H7 (cell line): ENCODE measurements at regions not wholly inside any gene's neighbourhood (a gene's known extent, or its start where the extent isn't known, plus 50 kb on each side); places are given as distances from the start of the nearest gene placed in this dataset.

Source experiments
- DNase-seq: peaks from one replicate; pipeline ENCODE4 v3.0.0; 2012
- H3K27me3 ChIP-seq: 2 replicates; pipeline ENCODE4 v1.6.0; 2011; ENCODE audit warnings: mild to moderate bottlenecking, low read length; ENCODE audit not compliant: control insufficient read depth, insufficient read depth
- H3K36me3 ChIP-seq: replicated peaks from 2 replicates; pipeline ENCODE4 v1.5.1; 2011; ENCODE audit warnings: low read length; ENCODE audit not compliant: control insufficient read depth, insufficient read depth
- H3K4me3 ChIP-seq: 2 replicates; pipeline ENCODE4 v1.5.1; 2011; ENCODE audit warnings: low read depth, mild to moderate bottlenecking, control low read depth, low read length, moderate library complexity; ENCODE audit not compliant: insufficient read depth

- no peak for DNase-seq
- no peaks in the 10 kb centered on the region for H3K27me3 ChIP-seq
- no peaks in the 10 kb centered on the region for H3K36me3 ChIP-seq
- no peak overlapping the region for H3K4me3 ChIP-seq
These were observed 60.8 kb upstream of the CFAP46 start for GRCh38 chr10:133003188-133003587.

- no peak for DNase-seq
- no peaks in the 10 kb centered on the region for H3K27me3 ChIP-seq
- H3K4me3 ChIP-seq: no peak overlapping the region
- H3K36me3 ChIP-seq: no peaks in the 10 kb centered on the region
These were observed 60.3 kb upstream of the CFAP46 start for GRCh38 chr10:133002685-133003084.

- Histone ChIP-seq H3K27me3 (no peaks in the 10 kb centered on the region), H3K4me3 (no peak overlapping the region), H3K36me3 (no peaks in the 10 kb centered on the region)
- DNase-seq: no peak
These were observed 58.7 kb upstream of the CFAP46 start for GRCh38 chr10:133001114-133001513.

- H3K27me3 ChIP-seq: no peaks in the 10 kb centered on the region
- no peaks in the 10 kb centered on the region for H3K36me3 ChIP-seq
- H3K4me3 ChIP-seq: no peak overlapping the region
- no peak for DNase-seq
These were observed 58.3 kb upstream of the CFAP46 start for GRCh38 chr10:133000648-133001047.

- H3K36me3 ChIP-seq: no peaks in the 10 kb centered on the region
- DNase-seq: no peak
- H3K4me3 ChIP-seq: no peak overlapping the region
- no peaks in the 10 kb centered on the region for H3K27me3 ChIP-seq
These were observed 55.3 kb upstream of the CFAP46 start for GRCh38 chr10:132997517-132998265.

- Histone ChIP-seq H3K36me3 (no peaks in the 10 kb centered on the region), H3K27me3 (no peaks in the 10 kb centered on the region), H3K4me3 (no peak overlapping the region)
- no peak for DNase-seq
These were observed 54.4 kb upstream of the CFAP46 start for GRCh38 chr10:132996603-132997343.

GRCh38 chr10:132995909-132996602 is 53.7 kb upstream of the CFAP46 start:
- Histone ChIP-seq H3K4me3 (no peak overlapping the region), H3K36me3 (no peaks in the 10 kb centered on the region), H3K27me3 (no peaks in the 10 kb centered on the region)
- DNase-seq: no peak

GRCh38 chr10:132994811-132995210 is 52.4 kb upstream of the CFAP46 start:
- Histone ChIP-seq H3K27me3 (no peaks in the 10 kb centered on the region), H3K4me3 (no peak overlapping the region), H3K36me3 (no peaks in the 10 kb centered on the region)
- no peak for DNase-seq

- Histone ChIP-seq H3K4me3 (no peak overlapping the region), H3K27me3 (no peaks in the 10 kb centered on the region), H3K36me3 (no peaks in the 10 kb centered on the region)
- no peak for DNase-seq
These were observed 51.9 kb upstream of the CFAP46 start for GRCh38 chr10:132994185-132994796.

- Histone ChIP-seq H3K4me3 (no peak overlapping the region), H3K27me3 (no peaks in the 10 kb centered on the region), H3K36me3 (no peaks in the 10 kb centered on the region)
- DNase-seq: no peak
These were observed 51.2 kb upstream of the CFAP46 start for GRCh38 chr10:132993271-132994184.

- no peak for DNase-seq
- H3K27me3 ChIP-seq: no peaks in the 10 kb centered on the region
- H3K4me3 ChIP-seq: no peak overlapping the region
- H3K36me3 ChIP-seq: no peaks in the 10 kb centered on the region
These were observed 50.3 kb upstream of the CFAP46 start for GRCh38 chr10:132992433-132993215.
